Astrocyte of the spinal cord (primary cell): ENCODE measurements at regions not wholly inside any gene's neighbourhood (a gene's known extent, or its start where the extent isn't known, plus 50 kb on each side); places are given as distances from the start of the nearest gene placed in this dataset.
A peak's percentile ranks its signal among the peaks of the same experiment; 100 is the strongest.

Source experiments
- DNase-seq: peaks from one replicate; pipeline ENCODE4 v3.0.0; 2011; ENCODE audit warnings: low read depth, low spot score
- H3K4me3 ChIP-seq: 2 replicates; pipeline ENCODE4 v1.5.1; 2011; ENCODE audit warnings: low read depth, mild to moderate bottlenecking, low read length, moderate library complexity
- CTCF ChIP-seq: IDR thresholded peaks from 2 replicates; pipeline ENCODE4 v1.5.1; 2012; ENCODE audit warnings: low read depth, mild to moderate bottlenecking, low read length, inconsistent platforms
- in situ Hi-C: cut with HindIII; loops from 2 replicates; pipeline ENCODE4 v1.10.0; 2017; ENCODE audit warnings: low sequenced_read_pairs

DNA sequence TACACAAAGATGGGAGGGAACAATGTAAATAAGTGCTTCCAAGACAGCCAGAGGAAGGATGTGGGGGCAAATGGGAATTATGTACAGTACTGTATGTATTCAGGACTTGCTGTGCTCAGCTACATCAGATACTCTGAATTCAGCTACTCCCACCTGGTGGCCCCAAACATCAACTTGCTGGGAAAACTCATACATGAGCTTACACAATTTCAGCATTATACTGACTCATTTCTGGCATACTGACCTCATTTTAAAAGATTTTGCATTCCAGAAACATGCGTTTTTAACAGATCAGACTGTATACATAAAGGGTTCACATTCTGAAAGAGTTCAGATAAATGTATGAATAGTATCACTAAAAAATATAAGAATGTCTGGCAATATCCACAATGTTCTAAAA is 59.7 kb downstream of the GPX5 start:
- in situ Hi-C loops, result no loop called here
- peak; percentile 28 for DNase-seq

GRCh38 chr6:28586324-28586723 is 60.6 kb downstream of the GPX5 start:
- H3K4me3 ChIP-seq, result peak overlapping the region; percentile 68
- in situ Hi-C loops, result no loop called here
- DNase-seq, result no peak
- TF ChIP-seq CTCF, result no peak

More for the DNA sequence above, 59.7 kb downstream of the GPX5 start:
- no peak for TF ChIP-seq CTCF
- H3K4me3 ChIP-seq, result no peak overlapping the region

DNA sequence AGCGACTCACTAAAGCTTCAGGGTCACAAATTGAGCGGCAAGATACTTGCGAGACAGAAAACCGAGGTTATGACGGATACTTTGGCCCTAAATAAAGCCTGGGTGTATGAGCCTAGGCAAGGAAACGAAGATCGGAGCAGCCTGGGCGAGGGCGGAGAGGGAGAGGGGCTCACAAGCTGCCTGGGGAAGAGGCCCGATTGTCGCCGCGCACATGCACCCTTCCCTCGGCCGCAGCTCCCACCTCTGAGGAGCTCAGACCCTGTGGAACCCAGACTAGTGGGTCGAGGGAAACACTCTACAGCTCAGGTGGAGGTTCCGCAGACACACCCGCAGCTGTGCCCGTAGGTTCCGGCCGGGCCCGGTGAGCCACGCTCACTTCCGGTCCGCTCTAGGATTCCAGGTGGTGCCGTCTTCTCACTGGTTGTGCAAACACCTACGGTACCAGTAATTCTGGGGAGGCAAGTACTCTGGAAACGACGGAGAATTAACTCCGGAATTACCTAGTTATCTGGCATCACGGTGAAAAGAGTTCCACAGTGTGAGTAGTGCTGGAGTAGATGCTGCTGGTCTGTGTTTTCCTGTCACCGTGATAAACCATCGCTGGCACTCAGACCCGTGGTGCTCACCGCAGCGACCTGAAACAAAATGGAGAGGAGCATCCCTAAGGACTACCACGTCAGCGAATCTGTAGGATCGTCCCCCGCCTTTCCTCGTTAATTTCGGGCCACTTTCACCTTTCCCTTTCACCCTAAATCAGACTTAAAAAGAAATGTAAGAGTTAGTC is 61.5 kb downstream of the GPX5 start:
- H3K4me3 ChIP-seq, result peak overlapping the region; percentile 68
- no peak for TF ChIP-seq CTCF
- in situ Hi-C loops, result no loop called here
- DNase-seq, result peak; percentile 61

- in situ Hi-C loops, result no loop called here
- DNase-seq, result no peak
- H3K4me3 ChIP-seq, result peak overlapping the region; percentile 68
- no peak for TF ChIP-seq CTCF
Observed at GRCh38 chr6:28587746-28588075, 62.0 kb downstream of the GPX5 start.

- TF ChIP-seq CTCF, result no peak
- H3K4me3 ChIP-seq, result no peak overlapping the region
- in situ Hi-C loops, result no loop called here
- DNase-seq, result no peak
Observed at GRCh38 chr6:28588666-28589065, 63.0 kb downstream of the GPX5 start.

GRCh38 chr6:28589234-28589956 is 63.7 kb downstream of the GPX5 start:
- in situ Hi-C loops, result no loop called here
- no peak for TF ChIP-seq CTCF
- peak; percentile 93 for DNase-seq
- H3K4me3 ChIP-seq, result peak overlapping the region; percentile 41
